ENCODE measurements at regions not wholly inside any gene's neighbourhood (a gene's known extent, or its start where the extent isn't known, plus 50 kb on each side); places are given as distances from the start of the nearest gene placed in this dataset.

- H3K36me3 ChIP-seq (replicated peaks in 1 of 2), result no peaks in the 10 kb centered on the region
- TF ChIP-seq POLR2A (IDR thresholded peaks at IDR 0.05) (no peak), CTCF (IDR thresholded peaks at IDR 0.05) (no peak)
- H3K4me3 ChIP-seq, result no peak overlapping the region
- H3K4me1 ChIP-seq (replicated peaks in 1 of 2), result no peaks in the 10 kb centered on the region
- no peak overlapping the region for H3K27ac ChIP-seq
- DNase-seq, result no peak
- no peaks in the 10 kb centered on the region for H3K27me3 ChIP-seq
- intact Hi-C loops (cut with DNase I), result no loop called here
- peaks cover 0 to 3% (median 0%) of the 10 kb centered on the region in 3 donors for H3K9me3 ChIP-seq (replicated peaks in 1 of 3)
- WGBS, 4 donors, result 88 to 93% (median 91%) methylated on average over 4 of the region's 4 CpGs
These were observed 93.8 kb downstream of the GPR63 start for GRCh38 chr6:96743496-96743895.

- Histone ChIP-seq H3K27me3 (no peaks in the 10 kb centered on the region), H3K4me3 (no peak overlapping the region), H3K36me3 (replicated peaks in 1 of 2) (no peaks in the 10 kb centered on the region), H3K27ac (no peak overlapping the region), H3K4me1 (replicated peaks in 1 of 2) (no peaks in the 10 kb centered on the region), H3K9me3 (replicated peaks in 1 of 3) (no peaks in the 10 kb centered on the region)
- DNase-seq, result no peak
- no peak for TF ChIP-seq CTCF (IDR thresholded peaks at IDR 0.05)
- no peak for TF ChIP-seq POLR2A (IDR thresholded peaks at IDR 0.05)
- WGBS, 4 donors, result 56 to 81% (median 67%) methylated on average over 4 of the region's 4 CpGs
- intact Hi-C loops (cut with DNase I), result no loop called here
These were observed 94.6 kb downstream of the GPR63 start for GRCh38 chr6:96742702-96743101.

GRCh38 chr6:96735332-96735731 lies 101.9 kb downstream of the GPR63 start:
- no peak for DNase-seq
- TF ChIP-seq POLR2A (IDR thresholded peaks at IDR 0.05) (no peak), CTCF (IDR thresholded peaks at IDR 0.05) (no peak)
- WGBS, 4 donors, result 66 to 75% (median 72%) methylated on average over 3 of the region's 3 CpGs

GRCh38 chr6:96727144-96727543 lies 110.1 kb downstream of the GPR63 start:
- Histone ChIP-seq H3K36me3 (replicated peaks in 1 of 2) (no peaks in the 10 kb centered on the region), H3K4me1 (replicated peaks in 1 of 2) (no peaks in the 10 kb centered on the region), H3K9me3 (replicated peaks in 1 of 3) (no peaks in the 10 kb centered on the region), H3K27me3 (no peaks in the 10 kb centered on the region), H3K27ac (no peak overlapping the region), H3K4me3 (no peak overlapping the region)
- intact Hi-C loops (cut with DNase I), result no loop called here
- TF ChIP-seq CTCF (IDR thresholded peaks at IDR 0.05), result no peak
- no peak for TF ChIP-seq POLR2A (IDR thresholded peaks at IDR 0.05)
- no peak for DNase-seq

More at GRCh38 chr6:96735332-96735731, 101.9 kb downstream of the GPR63 start:
- H3K27ac ChIP-seq, result no peak overlapping the region
- no peaks in the 10 kb centered on the region for H3K4me1 ChIP-seq (replicated peaks in 1 of 2)
- no peaks in the 10 kb centered on the region for H3K36me3 ChIP-seq (replicated peaks in 1 of 2)
- H3K27me3 ChIP-seq, result no peaks in the 10 kb centered on the region
- intact Hi-C loops (cut with DNase I), result no loop called here
- no peak overlapping the region for H3K4me3 ChIP-seq
- no peaks in the 10 kb centered on the region for H3K9me3 ChIP-seq (replicated peaks in 1 of 3)
